ENCODE measurements at regions not wholly inside any gene's neighbourhood (a gene's known extent, or its start where the extent isn't known, plus 50 kb on each side); places are given as distances from the start of the nearest gene placed in this dataset.

GRCh38 chr5:165138236-165138635 lies 1632.8 kb downstream of the MAT2B start:
- Mint-ChIP-seq H3K4me1 (no peaks in the 10 kb centered on the region), H3K9me3 (peaks cover 0 to 10% (median 5%) of the 10 kb centered on the region in 8 donors), H3K27me3 (no peaks in the 10 kb centered on the region), H3K4me3 (no peak overlapping the region), H3K27ac (no peak overlapping the region), H3K36me3 (no peaks in the 10 kb centered on the region)
- no peaks in the 10 kb centered on the region for H3K4me1 ChIP-seq (ENCODE audit: insufficient read depth, low read length)
- intact Hi-C loops (cut with micrococcal nuclease): no loop called here
- H3K9me3 ChIP-seq (ENCODE audit: control insufficient read depth in 1 of 2, low read length in 2 of 2): no peaks in the 10 kb centered on the region
- no peak for DNase-seq
- no peak overlapping the region for H3K4me3 ChIP-seq (ENCODE audit: low read length in 2 of 2)
- POLR2A ChIA-PET (ENCODE audit: partially characterized antibody): no interaction called here
- CTCF ChIA-PET (ENCODE audit: partially characterized antibody): no interaction called here
- H3K27ac ChIP-seq (ENCODE audit: low read depth, low read length): no peak overlapping the region
- H3K27me3 ChIP-seq (ENCODE audit: insufficient read depth, low read length): no peaks in the 10 kb centered on the region
- no peaks in the 10 kb centered on the region for H3K36me3 ChIP-seq (ENCODE audit: insufficient read depth, low read length)

GRCh38 chr5:165139262-165139661 lies 1633.8 kb downstream of the MAT2B start:
- Histone ChIP-seq H3K4me1 (ENCODE audit: insufficient read depth, low read length) (no peaks in the 10 kb centered on the region), H3K9me3 (ENCODE audit: control insufficient read depth in 1 of 2, low read length in 2 of 2) (no peaks in the 10 kb centered on the region), H3K27me3 (ENCODE audit: insufficient read depth, low read length) (no peaks in the 10 kb centered on the region), H3K4me3 (ENCODE audit: low read length in 2 of 2) (no peak overlapping the region), H3K36me3 (ENCODE audit: insufficient read depth, low read length) (no peaks in the 10 kb centered on the region), H3K27ac (ENCODE audit: low read depth, low read length) (no peak overlapping the region)
- no peaks in the 10 kb centered on the region for H3K27me3 Mint-ChIP-seq
- intact Hi-C loops (cut with micrococcal nuclease): no loop called here
- H3K4me1 Mint-ChIP-seq: no peaks in the 10 kb centered on the region
- ChIA-PET POLR2A (ENCODE audit: partially characterized antibody) (no interaction called here), CTCF (ENCODE audit: partially characterized antibody) (interaction anchor here (0.7 kb wide), 1 partner anchor 66 kb away, joined by 3 read pairs; no protein-coding TSS in a partner anchor)
- H3K27ac Mint-ChIP-seq: no peak overlapping the region
- no peaks in the 10 kb centered on the region for H3K36me3 Mint-ChIP-seq
- DNase-seq: no peak
- H3K9me3 Mint-ChIP-seq: peaks cover 0 to 10% (median 4%) of the 10 kb centered on the region in 8 donors
- no peak overlapping the region for H3K4me3 Mint-ChIP-seq

- no peaks in the 10 kb centered on the region for H3K27me3 Mint-ChIP-seq
- Histone ChIP-seq H3K4me1 (ENCODE audit: insufficient read depth, low read length) (no peaks in the 10 kb centered on the region), H3K27ac (ENCODE audit: low read depth, low read length) (no peak overlapping the region), H3K9me3 (ENCODE audit: control insufficient read depth in 1 of 2, low read length in 2 of 2) (no peaks in the 10 kb centered on the region), H3K36me3 (ENCODE audit: insufficient read depth, low read length) (no peaks in the 10 kb centered on the region), H3K27me3 (ENCODE audit: insufficient read depth, low read length) (no peaks in the 10 kb centered on the region), H3K4me3 (ENCODE audit: low read length in 2 of 2) (no peak overlapping the region)
- intact Hi-C loops (cut with micrococcal nuclease): no loop called here
- no peaks in the 10 kb centered on the region for H3K36me3 Mint-ChIP-seq
- ChIA-PET POLR2A (ENCODE audit: partially characterized antibody) (no interaction called here), CTCF (ENCODE audit: partially characterized antibody) (interaction anchor here (0.7 kb wide), 1 partner anchor 67 kb away, joined by 3 read pairs; no protein-coding TSS in a partner anchor)
- DNase-seq: no peak
- no peak overlapping the region for H3K27ac Mint-ChIP-seq
- H3K9me3 Mint-ChIP-seq: peaks cover 0 to 10% (median 5%) of the 10 kb centered on the region in 8 donors
- H3K4me1 Mint-ChIP-seq: no peaks in the 10 kb centered on the region
- no peak overlapping the region for H3K4me3 Mint-ChIP-seq
These were observed 1634.3 kb downstream of the MAT2B start for GRCh38 chr5:165139721-165140120.

- Mint-ChIP-seq H3K36me3 (no peaks in the 10 kb centered on the region), H3K27me3 (no peaks in the 10 kb centered on the region), H3K27ac (no peak overlapping the region), H3K4me3 (no peak overlapping the region), H3K4me1 (no peaks in the 10 kb centered on the region), H3K9me3 (peaks cover 0 to 17% (median 7%) of the 10 kb centered on the region in 8 donors)
- no peak for DNase-seq
- no peaks in the 10 kb centered on the region for H3K27me3 ChIP-seq (ENCODE audit: insufficient read depth, low read length)
- no peak overlapping the region for H3K4me3 ChIP-seq (ENCODE audit: low read length in 2 of 2)
- H3K36me3 ChIP-seq (ENCODE audit: insufficient read depth, low read length): no peaks in the 10 kb centered on the region
- H3K27ac ChIP-seq (ENCODE audit: low read depth, low read length): no peak overlapping the region
- no peaks in the 10 kb centered on the region for H3K9me3 ChIP-seq (ENCODE audit: control insufficient read depth in 1 of 2, low read length in 2 of 2)
- no peaks in the 10 kb centered on the region for H3K4me1 ChIP-seq (ENCODE audit: insufficient read depth, low read length)
- ChIA-PET POLR2A (ENCODE audit: partially characterized antibody) (no interaction called here), CTCF (ENCODE audit: partially characterized antibody) (no interaction called here)
- intact Hi-C loops (cut with micrococcal nuclease): no loop called here
These were observed 1638.3 kb downstream of the MAT2B start for GRCh38 chr5:165143741-165144140.

- no peak overlapping the region for H3K27ac ChIP-seq (ENCODE audit: low read depth, low read length)
- H3K27ac Mint-ChIP-seq: no peak overlapping the region
These were observed 1644.0 kb downstream of the MAT2B start for GRCh38 chr5:165149431-165149830.

GRCh38 chr5:165152058-165152457 lies 1646.6 kb downstream of the MAT2B start:
- CTCF ChIA-PET (ENCODE audit: partially characterized antibody): no interaction called here
- H3K27me3 Mint-ChIP-seq: no peaks in the 10 kb centered on the region

More at GRCh38 chr5:165149431-165149830, 1644.0 kb downstream of the MAT2B start:
- Histone ChIP-seq H3K36me3 (ENCODE audit: insufficient read depth, low read length) (no peaks in the 10 kb centered on the region), H3K27me3 (ENCODE audit: insufficient read depth, low read length) (no peaks in the 10 kb centered on the region), H3K4me3 (ENCODE audit: low read length in 2 of 2) (no peak overlapping the region), H3K4me1 (ENCODE audit: insufficient read depth, low read length) (no peaks in the 10 kb centered on the region), H3K9me3 (ENCODE audit: control insufficient read depth in 1 of 2, low read length in 2 of 2) (no peaks in the 10 kb centered on the region)
- CTCF ChIA-PET (ENCODE audit: partially characterized antibody): interaction anchor here (0.8 kb wide), 1 partner anchor 10 kb away, joined by 3 read pairs; no protein-coding TSS in a partner anchor
- no peaks in the 10 kb centered on the region for H3K4me1 Mint-ChIP-seq
- intact Hi-C loops (cut with micrococcal nuclease): no loop called here
- no peak overlapping the region for H3K4me3 Mint-ChIP-seq
- H3K9me3 Mint-ChIP-seq: peaks cover 0 to 19% (median 10%) of the 10 kb centered on the region in 8 donors
- no peaks in the 10 kb centered on the region for H3K27me3 Mint-ChIP-seq
- no peaks in the 10 kb centered on the region for H3K36me3 Mint-ChIP-seq
- POLR2A ChIA-PET (ENCODE audit: partially characterized antibody): no interaction called here
- DNase-seq: no peak

GRCh38 chr5:165157219-165157618 lies 1651.8 kb downstream of the MAT2B start:
- H3K27ac Mint-ChIP-seq: no peak overlapping the region
- Histone ChIP-seq H3K9me3 (ENCODE audit: control insufficient read depth in 1 of 2, low read length in 2 of 2) (no peaks in the 10 kb centered on the region), H3K36me3 (ENCODE audit: insufficient read depth, low read length) (no peaks in the 10 kb centered on the region), H3K4me1 (ENCODE audit: insufficient read depth, low read length) (no peaks in the 10 kb centered on the region), H3K4me3 (ENCODE audit: low read length in 2 of 2) (no peak overlapping the region), H3K27me3 (ENCODE audit: insufficient read depth, low read length) (no peaks in the 10 kb centered on the region), H3K27ac (ENCODE audit: low read depth, low read length) (no peak overlapping the region)
- no peak for DNase-seq
- no peaks in the 10 kb centered on the region for H3K27me3 Mint-ChIP-seq
- no peak overlapping the region for H3K4me3 Mint-ChIP-seq
- intact Hi-C loops (cut with micrococcal nuclease): no loop called here
- H3K36me3 Mint-ChIP-seq: no peaks in the 10 kb centered on the region
- H3K4me1 Mint-ChIP-seq: no peaks in the 10 kb centered on the region
- ChIA-PET CTCF (ENCODE audit: partially characterized antibody) (no interaction called here), POLR2A (ENCODE audit: partially characterized antibody) (no interaction called here)
- peaks cover 0 to 12% (median 8%) of the 10 kb centered on the region in 8 donors for H3K9me3 Mint-ChIP-seq

More at GRCh38 chr5:165152058-165152457, 1646.6 kb downstream of the MAT2B start:
- Mint-ChIP-seq H3K36me3 (no peaks in the 10 kb centered on the region), H3K4me1 (no peaks in the 10 kb centered on the region), H3K4me3 (no peak overlapping the region), H3K9me3 (peaks cover 0 to 15% (median 8%) of the 10 kb centered on the region in 8 donors), H3K27ac (no peak overlapping the region)
- H3K27ac ChIP-seq (ENCODE audit: low read depth, low read length): no peak overlapping the region
- no peaks in the 10 kb centered on the region for H3K27me3 ChIP-seq (ENCODE audit: insufficient read depth, low read length)
- no peak overlapping the region for H3K4me3 ChIP-seq (ENCODE audit: low read length in 2 of 2)
- no peaks in the 10 kb centered on the region for H3K4me1 ChIP-seq (ENCODE audit: insufficient read depth, low read length)
- POLR2A ChIA-PET (ENCODE audit: partially characterized antibody): no interaction called here
- no peaks in the 10 kb centered on the region for H3K36me3 ChIP-seq (ENCODE audit: insufficient read depth, low read length)
- intact Hi-C loops (cut with micrococcal nuclease): no loop called here
- no peaks in the 10 kb centered on the region for H3K9me3 ChIP-seq (ENCODE audit: control insufficient read depth in 1 of 2, low read length in 2 of 2)
- DNase-seq: no peak

GRCh38 chr5:165161204-165161603 lies 1655.8 kb downstream of the MAT2B start:
- peaks cover 3 to 16% (median 5%) of the 10 kb centered on the region in 8 donors for H3K9me3 Mint-ChIP-seq
- Histone ChIP-seq H3K27me3 (ENCODE audit: insufficient read depth, low read length) (no peaks in the 10 kb centered on the region), H3K4me1 (ENCODE audit: insufficient read depth, low read length) (no peaks in the 10 kb centered on the region), H3K36me3 (ENCODE audit: insufficient read depth, low read length) (no peaks in the 10 kb centered on the region), H3K27ac (ENCODE audit: low read depth, low read length) (no peak overlapping the region), H3K4me3 (ENCODE audit: low read length in 2 of 2) (no peak overlapping the region), H3K9me3 (ENCODE audit: control insufficient read depth in 1 of 2, low read length in 2 of 2) (no peaks in the 10 kb centered on the region)
- CTCF ChIA-PET (ENCODE audit: partially characterized antibody): no interaction called here
- H3K27ac Mint-ChIP-seq: no peak overlapping the region
- POLR2A ChIA-PET (ENCODE audit: partially characterized antibody): no interaction called here
- H3K27me3 Mint-ChIP-seq: no peaks in the 10 kb centered on the region
- H3K4me3 Mint-ChIP-seq: no peak overlapping the region
- intact Hi-C loops (cut with micrococcal nuclease): no loop called here
- H3K36me3 Mint-ChIP-seq: no peaks in the 10 kb centered on the region
- H3K4me1 Mint-ChIP-seq: no peaks in the 10 kb centered on the region
- no peak for DNase-seq

Measured in CD4-positive, alpha-beta memory T cell (primary cell).